ENCODE measurements at regions not wholly inside any gene's neighbourhood (a gene's known extent, or its start where the extent isn't known, plus 50 kb on each side); places are given as distances from the start of the nearest gene placed in this dataset.
"Not testable (repeated sequence)": the region's sequence is repeated elsewhere in the genome, so short reads cannot be mapped to it uniquely, and the experiment has no call there.

DNA sequence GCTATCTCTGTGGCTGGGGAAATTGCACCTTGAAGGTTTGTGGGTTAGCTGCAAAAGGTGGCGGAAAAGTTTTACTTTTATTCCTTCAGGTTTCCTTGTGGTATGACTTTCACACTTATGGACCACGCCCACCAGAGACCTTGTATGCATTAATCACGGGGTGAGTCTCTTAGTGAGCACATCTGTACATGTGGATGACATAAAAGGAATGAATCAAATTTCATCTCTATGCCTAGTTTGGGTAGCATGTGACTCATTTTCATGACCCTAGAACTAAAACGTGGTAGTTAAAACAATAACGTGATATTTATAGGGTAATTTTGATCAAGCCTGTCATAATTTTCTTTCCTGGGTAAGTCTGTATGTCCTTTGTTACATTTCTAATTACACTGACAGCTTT lies 141.7 kb downstream of the PDCD6IP start:
- no peak for DNase-seq
- Histone ChIP-seq H3K36me3 (no peaks in the 10 kb centered on the region), H3K4me1 (no peaks in the 10 kb centered on the region), H3K4me3 (no peak overlapping the region), H3K9me3 (no peaks in the 10 kb centered on the region), H3K27ac (no peak overlapping the region), H3K27me3 (no peaks in the 10 kb centered on the region)
- intact Hi-C loops (cut with DNase I; ENCODE audit: low total_unique reads), result no loop called here
- TF ChIP-seq, protein P1, sequence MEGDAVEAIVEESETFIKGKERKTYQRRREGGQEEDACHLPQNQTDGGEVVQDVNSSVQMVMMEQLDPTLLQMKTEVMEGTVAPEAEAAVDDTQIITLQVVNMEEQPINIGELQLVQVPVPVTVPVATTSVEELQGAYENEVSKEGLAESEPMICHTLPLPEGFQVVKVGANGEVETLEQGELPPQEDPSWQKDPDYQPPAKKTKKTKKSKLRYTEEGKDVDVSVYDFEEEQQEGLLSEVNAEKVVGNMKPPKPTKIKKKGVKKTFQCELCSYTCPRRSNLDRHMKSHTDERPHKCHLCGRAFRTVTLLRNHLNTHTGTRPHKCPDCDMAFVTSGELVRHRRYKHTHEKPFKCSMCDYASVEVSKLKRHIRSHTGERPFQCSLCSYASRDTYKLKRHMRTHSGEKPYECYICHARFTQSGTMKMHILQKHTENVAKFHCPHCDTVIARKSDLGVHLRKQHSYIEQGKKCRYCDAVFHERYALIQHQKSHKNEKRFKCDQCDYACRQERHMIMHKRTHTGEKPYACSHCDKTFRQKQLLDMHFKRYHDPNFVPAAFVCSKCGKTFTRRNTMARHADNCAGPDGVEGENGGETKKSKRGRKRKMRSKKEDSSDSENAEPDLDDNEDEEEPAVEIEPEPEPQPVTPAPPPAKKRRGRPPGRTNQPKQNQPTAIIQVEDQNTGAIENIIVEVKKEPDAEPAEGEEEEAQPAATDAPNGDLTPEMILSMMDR (IDR thresholded peaks at IDR 0.05), result no peak

DNA sequence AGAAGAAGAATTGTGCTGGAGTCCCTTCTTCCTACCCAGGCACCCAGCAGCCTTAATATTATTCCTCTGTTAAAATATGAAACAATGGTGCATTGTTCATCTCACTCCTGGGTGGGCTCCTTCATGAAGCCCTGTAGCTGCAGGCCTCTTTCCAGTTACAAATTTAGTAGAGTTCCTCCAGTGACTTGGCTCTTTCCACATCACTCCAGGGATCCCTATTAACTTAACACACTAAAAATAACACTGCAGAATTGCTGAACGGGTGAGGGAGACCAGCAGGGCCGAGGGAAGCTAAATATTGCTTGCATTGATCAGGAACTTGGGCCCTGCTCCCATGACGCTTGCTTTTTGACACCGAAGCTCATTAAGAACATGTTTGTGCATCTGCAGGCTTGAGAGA lies 142.3 kb downstream of the PDCD6IP start:
- H3K27me3 ChIP-seq, result no peaks in the 10 kb centered on the region
- H3K36me3 ChIP-seq, result no peaks in the 10 kb centered on the region
- H3K27ac ChIP-seq, result no peak overlapping the region
- TF ChIP-seq, protein P1 (IDR thresholded peaks at IDR 0.05), result no peak
- H3K4me1 ChIP-seq, result no peaks in the 10 kb centered on the region
- DNase-seq, result no peak
- no peaks in the 10 kb centered on the region for H3K9me3 ChIP-seq
- H3K4me3 ChIP-seq, result no peak overlapping the region
- intact Hi-C loops (cut with DNase I; ENCODE audit: low total_unique reads), result no loop called here

DNA sequence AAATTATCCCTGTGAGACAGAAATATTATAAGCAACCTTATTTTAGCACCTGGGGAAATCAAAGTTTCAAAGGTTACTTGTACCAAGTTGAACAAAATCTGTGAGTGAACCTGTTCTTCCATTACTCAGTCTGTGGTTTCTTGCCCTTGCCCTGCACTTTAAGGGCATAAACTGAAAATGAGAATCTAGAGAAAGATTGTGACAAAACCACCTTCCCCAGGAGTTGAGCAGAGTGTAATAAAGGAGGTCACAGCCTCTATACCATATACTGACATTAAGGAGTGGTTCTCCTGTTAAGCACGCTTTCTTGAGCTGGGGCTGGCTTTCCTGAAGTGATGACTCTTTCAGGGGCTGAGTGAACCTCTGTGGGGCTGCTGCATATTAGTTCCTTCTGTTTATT lies 143.4 kb downstream of the PDCD6IP start:
- Histone ChIP-seq H3K4me1 (no peaks in the 10 kb centered on the region), H3K27ac (no peak overlapping the region), H3K9me3 (no peaks in the 10 kb centered on the region), H3K27me3 (no peaks in the 10 kb centered on the region), H3K36me3 (no peaks in the 10 kb centered on the region), H3K4me3 (no peak overlapping the region)
- intact Hi-C loops (cut with DNase I; ENCODE audit: low total_unique reads), result no loop called here
- DNase-seq, result no peak
- TF ChIP-seq, protein P1 (IDR thresholded peaks at IDR 0.05), result no peak

DNA sequence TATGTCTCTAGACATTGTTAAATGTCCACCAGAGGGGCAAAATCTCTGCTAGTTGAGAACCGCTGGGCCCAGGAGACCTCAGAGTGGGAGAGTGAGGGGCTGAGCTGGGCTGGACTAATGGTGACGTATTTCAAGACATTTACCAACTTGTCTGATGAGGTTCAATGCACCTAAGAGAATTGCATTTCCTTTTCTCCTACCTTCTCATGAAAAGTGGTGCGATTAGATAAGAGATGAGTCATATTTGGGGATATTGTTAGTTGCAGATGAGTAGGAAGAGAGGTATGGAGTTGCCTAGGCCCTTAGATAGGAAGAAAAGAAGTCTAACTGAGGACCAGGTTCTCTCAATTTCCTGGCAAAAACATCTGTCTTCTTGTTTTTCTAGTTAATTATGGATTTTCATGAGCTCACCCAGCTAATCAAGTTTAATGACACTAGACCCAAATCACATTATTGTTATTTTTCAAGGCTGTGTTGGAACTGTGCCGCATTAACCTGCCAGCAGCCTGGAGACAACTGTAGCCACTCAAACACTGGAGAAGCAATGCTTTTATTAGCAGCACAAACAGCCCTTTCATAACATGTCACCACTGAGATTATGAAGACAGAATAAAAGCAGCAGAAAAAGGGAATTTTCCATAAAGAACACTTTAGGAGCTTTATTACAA lies 144.2 kb downstream of the PDCD6IP start:
- H3K27ac ChIP-seq, result no peak overlapping the region
- TF ChIP-seq, protein P1 (IDR thresholded peaks at IDR 0.05), result no peak
- no peaks in the 10 kb centered on the region for H3K4me1 ChIP-seq
- intact Hi-C loops (cut with DNase I; ENCODE audit: low total_unique reads), result no loop called here
- no peaks in the 10 kb centered on the region for H3K27me3 ChIP-seq
- H3K9me3 ChIP-seq, result no peaks in the 10 kb centered on the region
- H3K4me3 ChIP-seq, result no peak overlapping the region
- no peaks in the 10 kb centered on the region for H3K36me3 ChIP-seq
- DNase-seq, result no peak

DNA sequence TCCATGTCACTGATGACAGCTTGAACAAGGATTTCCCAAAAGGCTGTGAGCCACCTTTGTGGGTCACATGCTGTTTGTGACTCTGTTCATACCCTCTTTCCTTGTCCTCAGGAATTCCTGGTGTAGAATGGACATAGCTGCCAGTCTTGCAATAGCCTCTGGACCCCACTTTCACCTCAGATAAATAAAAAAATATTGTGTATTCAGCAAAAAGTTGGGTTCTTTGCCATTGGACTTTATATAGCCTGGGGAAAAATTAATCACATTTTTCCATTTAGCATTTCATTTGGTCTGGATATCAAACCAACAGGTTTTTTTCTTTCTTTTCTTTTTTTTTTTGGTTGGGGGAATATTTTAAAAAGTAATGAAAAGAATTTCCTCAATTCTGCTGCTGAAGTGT lies 144.8 kb downstream of the PDCD6IP start:
- Histone ChIP-seq H3K4me3 (no peak overlapping the region), H3K9me3 (no peaks in the 10 kb centered on the region), H3K36me3 (no peaks in the 10 kb centered on the region), H3K27ac (no peak overlapping the region), H3K27me3 (no peaks in the 10 kb centered on the region), H3K4me1 (no peaks in the 10 kb centered on the region)
- intact Hi-C loops (cut with DNase I; ENCODE audit: low total_unique reads), result no loop called here
- TF ChIP-seq, protein P1 (IDR thresholded peaks at IDR 0.05), result no peak
- DNase-seq, result no peak

DNA sequence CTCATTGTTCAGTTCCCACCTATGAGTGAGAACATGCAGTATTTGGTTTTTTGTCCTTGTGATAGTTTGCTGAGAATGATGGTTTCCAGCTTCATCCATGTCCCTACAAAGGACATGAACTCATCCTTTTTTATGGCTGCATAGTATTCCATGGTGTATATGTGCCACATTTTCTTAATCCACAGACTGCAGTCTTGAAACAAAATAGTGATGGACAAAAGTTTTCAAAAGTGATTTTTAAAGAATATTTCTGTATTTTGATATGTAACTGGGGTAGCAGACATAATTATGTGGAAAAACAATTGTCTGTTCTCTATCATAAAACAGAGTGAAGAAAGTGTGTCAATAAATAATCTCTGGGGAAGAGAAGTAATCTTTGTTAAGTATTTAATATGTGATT lies 148.2 kb downstream of the PDCD6IP start:
- H3K27me3 ChIP-seq; intact Hi-C loops (cut with DNase I; ENCODE audit: low total_unique reads); H3K36me3 ChIP-seq; H3K4me3 ChIP-seq; H3K4me1 ChIP-seq; H3K9me3 ChIP-seq; H3K27ac ChIP-seq; DNase-seq: not testable (repeated sequence)
